PFSK-1 (cell line): ENCODE measurements at regions not wholly inside any gene's neighbourhood (a gene's known extent, or its start where the extent isn't known, plus 50 kb on each side); places are given as distances from the start of the nearest gene placed in this dataset.

ENCODE experiments used
- FOXP2 ChIP-seq: optimal IDR thresholded peaks from 2 replicates; pipeline ENCODE3; 2011; ENCODE audit warnings: borderline replicate concordance, control low read depth, inconsistent platforms; ENCODE audit not compliant: insufficient read depth; ENCODE audit errors: extremely low read length, extremely low read depth
- POLR2AphosphoS5 ChIP-seq: IDR thresholded peaks from 2 replicates; pipeline ENCODE4 v1.6.1; 2012; ENCODE audit warnings: low read depth, mild to moderate bottlenecking, control low read depth, low read length, moderate library complexity
- REST ChIP-seq, 2 experiments: IDR thresholded peaks; 2 replicates each; pipeline versions ENCODE4 v1.6.1 to v1.8.0; 2011 to 2012; ENCODE audit warnings: low read depth in 2 of 2, low read length in 2 of 2, control low read depth in 1 of 2, inconsistent platforms in 1 of 2, mild to moderate bottlenecking in 1 of 2, moderate library complexity in 1 of 2; ENCODE audit not compliant: insufficient read depth in 1 of 2
- SIN3A ChIP-seq: IDR thresholded peaks from 2 replicates; pipeline ENCODE4 v1.6.1; 2012; ENCODE audit warnings: mild to moderate bottlenecking, low read length, moderate library complexity, borderline replicate concordance; ENCODE audit not compliant: insufficient read depth
- TAF1 ChIP-seq: IDR thresholded peaks from 2 replicates; pipeline ENCODE4 v1.6.1; 2012; ENCODE audit warnings: low read length, control low read depth, borderline replicate concordance; ENCODE audit not compliant: insufficient read depth

DNA sequence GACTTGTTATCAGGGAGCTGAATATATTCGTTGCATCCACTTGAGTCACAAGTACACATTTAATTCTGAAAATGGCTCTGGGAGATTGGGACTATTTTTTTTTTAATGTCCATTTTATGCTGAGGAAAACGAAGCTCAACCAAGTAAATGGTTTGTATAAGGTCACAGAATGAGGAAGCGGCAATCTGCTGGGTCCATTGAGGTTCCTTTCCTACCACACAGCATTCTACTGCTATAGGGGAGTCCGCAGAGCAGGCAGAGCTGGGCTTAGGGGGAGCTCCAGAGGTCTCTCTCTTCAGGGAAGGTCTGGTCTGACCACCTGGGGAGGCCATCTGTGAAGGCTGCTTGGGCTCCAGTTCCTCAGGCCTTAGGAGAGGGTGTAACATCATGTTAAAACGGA, 77.9 kb downstream of the MCFD2 start:
- TF ChIP-seq REST (IDR thresholded peaks at IDR 0.05; ENCODE audit: insufficient read depth in 1 of 2, low read depth in 2 of 2, low read length in 2 of 2), result no peak
- no peak for TF ChIP-seq TAF1
- no peak for TF ChIP-seq FOXP2
- TF ChIP-seq POLR2AphosphoS5, result no peak

- TF ChIP-seq FOXP2 (no peak), SIN3A (no peak)
Observed at GRCh38 chr2:46837112-46837454, 78.5 kb downstream of the MCFD2 start.

DNA sequence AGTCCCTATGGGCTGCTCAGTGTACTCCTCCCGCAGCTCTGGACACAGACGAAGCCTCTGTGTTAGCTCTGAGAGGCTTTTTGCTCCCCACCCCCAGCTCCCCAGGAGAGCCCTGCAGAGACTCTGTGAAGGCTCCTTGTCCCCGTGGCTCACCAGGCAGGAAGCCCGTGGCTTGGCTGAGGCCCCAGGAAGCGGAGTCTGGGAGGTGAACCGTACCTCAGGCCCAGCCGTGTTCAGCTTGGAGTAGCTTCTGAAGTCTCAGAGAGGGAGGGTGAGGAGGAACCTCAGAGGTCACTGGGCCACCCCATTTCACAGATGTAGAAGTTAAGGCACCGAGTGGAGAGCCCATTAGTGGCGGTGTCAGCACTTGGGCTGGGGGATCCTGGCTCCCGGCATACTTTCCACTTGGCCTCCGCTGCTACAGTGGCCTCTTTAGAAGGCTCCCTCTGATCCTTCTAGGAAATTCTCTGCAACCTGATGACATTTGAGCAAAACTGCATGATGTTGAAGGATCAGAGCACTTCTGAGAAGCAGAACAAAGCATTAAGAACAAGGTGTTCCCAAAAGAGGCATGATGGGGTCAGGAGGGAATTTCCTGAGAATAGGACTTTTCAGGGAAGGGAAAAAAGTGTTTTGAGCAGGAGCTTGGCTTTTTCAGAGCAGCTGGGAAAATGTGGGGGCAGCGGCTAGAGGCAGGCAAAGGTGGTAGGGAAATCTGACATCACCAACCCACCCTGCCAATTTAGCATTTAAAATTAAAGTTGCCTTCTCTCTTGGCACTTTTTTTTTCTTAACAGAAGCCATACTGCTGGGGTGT, 79.1 kb downstream of the MCFD2 start:
- TF ChIP-seq REST (IDR thresholded peaks at IDR 0.05; ENCODE audit: insufficient read depth in 1 of 2, low read depth in 2 of 2, low read length in 2 of 2), result no peak
- TF ChIP-seq FOXP2, result no peak
- TF ChIP-seq POLR2AphosphoS5, result no peak
- TF ChIP-seq TAF1, result no peak
- no peak for TF ChIP-seq SIN3A

GRCh38 chr2:46835520-46835919, 80.1 kb downstream of the MCFD2 start:
- TF ChIP-seq REST (IDR thresholded peaks at IDR 0.05; ENCODE audit: insufficient read depth in 1 of 2, low read depth in 2 of 2, low read length in 2 of 2) (no peak), FOXP2 (no peak), POLR2AphosphoS5 (no peak), SIN3A (no peak), TAF1 (no peak)

- TF ChIP-seq REST (IDR thresholded peaks at IDR 0.05; ENCODE audit: insufficient read depth in 1 of 2, low read depth in 2 of 2, low read length in 2 of 2) (no peak), FOXP2 (no peak), TAF1 (no peak), SIN3A (no peak), POLR2AphosphoS5 (no peak)
Observed at GRCh38 chr2:46832543-46832942, 83.1 kb downstream of the MCFD2 start.
